ENCODE measurements at regions not wholly inside any gene's neighbourhood (a gene's known extent, or its start where the extent isn't known, plus 50 kb on each side); places are given as distances from the start of the nearest gene placed in this dataset.

DNA sequence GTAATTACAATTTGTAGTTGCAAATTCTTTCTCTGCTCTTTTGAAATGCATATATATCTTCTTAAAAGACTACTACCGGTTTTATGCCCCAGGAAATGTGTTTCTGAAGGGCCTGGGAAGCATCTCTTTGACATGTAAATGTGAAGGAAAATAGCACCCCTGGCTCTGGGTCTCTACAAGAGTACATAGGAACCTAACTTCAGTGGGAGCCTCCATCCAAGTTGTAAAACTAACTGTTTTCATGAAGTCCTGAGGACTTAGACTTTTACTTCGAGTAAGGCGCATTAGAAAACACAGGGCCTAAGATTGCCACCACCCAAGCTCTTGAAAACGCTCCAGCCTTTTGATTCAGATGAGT is 99.4 kb downstream of the CBLN2 start:
- no peak for DNase-seq (ENCODE audit: low read depth)
- TF ChIP-seq, protein P1, sequence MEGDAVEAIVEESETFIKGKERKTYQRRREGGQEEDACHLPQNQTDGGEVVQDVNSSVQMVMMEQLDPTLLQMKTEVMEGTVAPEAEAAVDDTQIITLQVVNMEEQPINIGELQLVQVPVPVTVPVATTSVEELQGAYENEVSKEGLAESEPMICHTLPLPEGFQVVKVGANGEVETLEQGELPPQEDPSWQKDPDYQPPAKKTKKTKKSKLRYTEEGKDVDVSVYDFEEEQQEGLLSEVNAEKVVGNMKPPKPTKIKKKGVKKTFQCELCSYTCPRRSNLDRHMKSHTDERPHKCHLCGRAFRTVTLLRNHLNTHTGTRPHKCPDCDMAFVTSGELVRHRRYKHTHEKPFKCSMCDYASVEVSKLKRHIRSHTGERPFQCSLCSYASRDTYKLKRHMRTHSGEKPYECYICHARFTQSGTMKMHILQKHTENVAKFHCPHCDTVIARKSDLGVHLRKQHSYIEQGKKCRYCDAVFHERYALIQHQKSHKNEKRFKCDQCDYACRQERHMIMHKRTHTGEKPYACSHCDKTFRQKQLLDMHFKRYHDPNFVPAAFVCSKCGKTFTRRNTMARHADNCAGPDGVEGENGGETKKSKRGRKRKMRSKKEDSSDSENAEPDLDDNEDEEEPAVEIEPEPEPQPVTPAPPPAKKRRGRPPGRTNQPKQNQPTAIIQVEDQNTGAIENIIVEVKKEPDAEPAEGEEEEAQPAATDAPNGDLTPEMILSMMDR (conservative IDR thresholded peaks at IDR 0.05; ENCODE audit: control insufficient read depth, insufficient read depth, low read depth, low read length) = no peak

DNA sequence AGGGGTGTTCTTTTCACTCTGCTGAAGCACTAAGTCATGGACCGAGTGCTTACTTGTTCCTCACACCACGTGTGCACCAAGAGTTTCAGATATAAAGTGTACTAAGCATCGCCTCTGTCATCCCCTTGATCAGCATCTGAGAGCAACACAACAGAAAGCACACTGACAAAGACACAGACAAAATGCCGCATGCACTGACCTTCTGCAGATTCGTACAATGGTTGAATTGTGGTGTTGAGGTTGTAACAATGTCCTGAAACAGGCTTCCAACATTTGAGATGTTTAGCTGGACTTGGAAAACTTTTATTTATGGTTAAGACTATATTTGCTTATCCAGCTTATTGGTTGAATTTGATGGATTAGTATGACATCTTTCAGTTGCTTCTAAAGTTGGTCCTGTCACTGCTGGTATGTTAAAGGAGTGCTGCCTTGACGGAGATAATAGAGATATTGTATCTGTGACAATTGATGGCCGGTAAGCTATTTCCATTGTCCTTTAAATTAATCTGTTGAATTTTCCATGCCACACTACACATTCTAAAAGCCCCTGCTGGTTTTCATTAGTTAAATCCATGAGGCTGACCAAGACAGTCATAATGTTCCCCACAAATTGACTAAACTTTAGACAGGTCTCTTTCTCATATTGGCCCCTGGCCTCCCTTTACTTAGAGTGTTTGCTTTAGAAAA is 99.9 kb downstream of the CBLN2 start:
- TF ChIP-seq, protein P1 (conservative IDR thresholded peaks at IDR 0.05; ENCODE audit: control insufficient read depth, insufficient read depth, low read depth, low read length) = no peak
- H3K4me3 ChIP-seq (ENCODE audit: control insufficient read depth, low read depth, low read length) = no peak overlapping the region
- no peak for DNase-seq (ENCODE audit: low read depth)

More for the DNA sequence above, 99.4 kb downstream of the CBLN2 start:
- H3K4me3 ChIP-seq (ENCODE audit: control insufficient read depth, low read depth, low read length) = no peak overlapping the region

DNA sequence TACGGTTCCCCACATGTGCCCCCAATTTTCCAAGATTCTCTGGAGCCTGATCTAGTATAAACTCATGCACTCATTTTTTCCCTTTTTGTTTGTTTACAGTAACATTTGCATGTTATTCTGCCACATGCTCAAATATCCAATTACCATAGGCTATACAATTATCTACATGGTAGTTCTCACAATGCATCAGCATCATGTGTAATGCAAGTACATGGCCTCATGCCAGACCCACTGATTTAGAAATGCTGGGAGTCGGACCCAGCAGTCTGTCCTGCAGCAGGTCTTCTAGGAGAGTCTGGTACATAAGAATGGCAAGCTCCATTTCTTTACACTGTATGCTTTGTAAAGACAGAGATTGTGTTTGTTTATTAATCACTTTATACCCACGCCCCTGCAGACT is 107.7 kb downstream of the CBLN2 start:
- no peak for DNase-seq (ENCODE audit: low read depth)
- TF ChIP-seq, protein P1 (conservative IDR thresholded peaks at IDR 0.05; ENCODE audit: control insufficient read depth, insufficient read depth, low read depth, low read length) = no peak
- no peak overlapping the region for H3K4me3 ChIP-seq (ENCODE audit: control insufficient read depth, low read depth, low read length)

DNA sequence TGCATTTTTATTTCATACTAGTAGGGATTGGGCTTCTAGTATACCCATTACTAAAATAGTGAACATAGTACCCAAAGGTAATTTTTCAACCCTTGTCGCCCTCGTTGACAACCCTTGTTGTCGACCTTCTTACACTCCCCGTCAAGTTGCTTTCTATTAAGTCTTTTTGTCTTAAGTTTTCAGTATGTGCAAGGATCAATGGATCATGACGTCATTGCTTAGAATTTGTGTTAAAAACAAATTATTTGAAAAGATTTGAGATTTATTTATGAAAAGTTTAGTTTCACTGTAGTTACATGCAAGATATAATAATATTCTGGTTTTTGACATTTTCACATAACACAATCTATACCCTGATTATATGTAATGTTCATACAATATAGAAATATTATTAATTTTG is 110.4 kb downstream of the CBLN2 start:
- DNase-seq (ENCODE audit: low read depth) = no peak
- TF ChIP-seq, protein P1 (conservative IDR thresholded peaks at IDR 0.05; ENCODE audit: control insufficient read depth, insufficient read depth, low read depth, low read length) = no peak
- H3K4me3 ChIP-seq (ENCODE audit: control insufficient read depth, low read depth, low read length) = no peak overlapping the region

DNA sequence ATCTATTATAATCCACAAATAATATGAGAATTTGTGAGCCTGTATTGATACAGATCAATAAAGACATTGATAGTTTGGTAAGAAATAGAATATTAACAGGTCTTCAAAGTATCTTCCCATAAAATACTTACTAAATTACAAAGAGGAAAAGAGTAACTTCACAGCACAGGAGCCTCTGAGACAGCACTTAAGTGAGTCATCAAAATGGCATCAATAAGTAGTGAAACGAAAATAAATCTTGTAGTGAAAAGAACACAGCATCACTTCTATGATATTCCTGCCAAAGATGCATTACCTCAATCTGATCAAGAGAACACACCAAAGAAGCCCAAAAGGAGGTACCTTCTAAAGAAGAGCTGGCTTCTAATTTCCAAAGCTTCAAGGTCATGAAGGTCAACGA is 116.4 kb downstream of the CBLN2 start:
- H3K4me3 ChIP-seq (ENCODE audit: control insufficient read depth, low read depth, low read length) = no peak overlapping the region
- peak; percentile 2 for DNase-seq (ENCODE audit: low read depth)
- TF ChIP-seq, protein P1 (conservative IDR thresholded peaks at IDR 0.05; ENCODE audit: control insufficient read depth, insufficient read depth, low read depth, low read length) = no peak

DNA sequence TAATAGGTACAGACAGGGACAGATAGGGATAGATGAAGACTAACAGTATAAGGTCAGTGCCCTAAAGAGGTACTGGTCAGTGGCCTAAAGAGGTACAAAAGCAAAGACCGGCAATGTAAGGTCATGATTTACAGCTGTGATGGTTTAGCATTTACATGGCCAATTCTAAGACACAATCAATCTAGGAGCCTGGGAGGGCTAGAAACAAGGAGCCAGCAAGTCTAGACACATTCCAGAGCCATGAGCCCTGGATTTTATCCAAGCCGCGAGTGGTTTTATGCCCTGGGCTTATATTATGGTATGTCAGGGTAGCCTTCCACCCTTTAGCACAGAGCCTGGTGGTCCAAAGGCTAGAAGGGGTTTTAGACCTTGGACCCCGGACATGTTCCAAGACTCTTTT is 124.2 kb downstream of the CBLN2 start:
- no peak for DNase-seq (ENCODE audit: low read depth)
- TF ChIP-seq, protein P1 (conservative IDR thresholded peaks at IDR 0.05; ENCODE audit: control insufficient read depth, insufficient read depth, low read depth, low read length) = no peak
- no peak overlapping the region for H3K4me3 ChIP-seq (ENCODE audit: control insufficient read depth, low read depth, low read length)

DNA sequence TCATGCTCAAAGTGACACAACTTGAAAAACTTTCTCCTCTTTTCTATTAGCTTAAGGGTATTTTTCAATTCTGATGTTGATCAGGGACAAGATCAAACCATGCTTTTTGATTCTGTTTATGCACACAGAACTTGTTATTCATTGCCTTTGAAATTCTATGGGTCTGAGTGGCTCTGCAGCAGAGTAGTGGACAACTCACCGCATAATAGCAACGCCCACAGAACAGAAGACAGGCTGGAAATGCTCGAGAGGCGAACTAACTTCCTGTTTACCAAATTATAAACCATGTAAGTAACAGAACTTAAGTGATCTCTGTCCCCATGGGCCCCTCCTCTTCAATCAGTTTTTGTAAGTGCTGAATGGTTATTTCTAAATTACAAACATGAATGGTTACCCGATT is 131.2 kb downstream of the CBLN2 start:
- DNase-seq (ENCODE audit: low read depth) = peak; percentile 2
- TF ChIP-seq, protein P1 (conservative IDR thresholded peaks at IDR 0.05; ENCODE audit: control insufficient read depth, insufficient read depth, low read depth, low read length) = no peak
- H3K4me3 ChIP-seq (ENCODE audit: control insufficient read depth, low read depth, low read length) = no peak overlapping the region
